Stimulated activated naive CD8-positive, alpha-beta T cell treated with anti-CD3 and anti-CD28 coated beads, Interleukin-15, amount 100 ng/mL, for 72 hours (primary cell): ENCODE measurements at regions not wholly inside any gene's neighbourhood (a gene's known extent, or its start where the extent isn't known, plus 50 kb on each side); places are given as distances from the start of the nearest gene placed in this dataset.

Experiments
- ATAC-seq: fragments of 150-1000 bp; cut with Tn5 transposase; 2 replicates; pipeline ENCODE4 v1.10.0; 2021; ENCODE audit warnings: mild to moderate bottlenecking, moderate library complexity
- DNase-seq, 2 donors: peaks; one replicate each; pipeline ENCODE4 v3.0.0; 2021 to 2022
- H3K27ac Mint-ChIP-seq, 2 donors: one replicate each; pipeline ENCODE4 v1.8.0; 2022; ENCODE audit warnings: mild to moderate bottlenecking in 2 of 2, mixed read lengths in 2 of 2, moderate library complexity in 2 of 2
- H3K27me3 Mint-ChIP-seq: one replicate; pipeline ENCODE4 v1.8.0; 2022; ENCODE audit warnings: mixed read lengths
- H3K4me1 Mint-ChIP-seq: one replicate; pipeline ENCODE4 v1.8.0; 2022; ENCODE audit warnings: mild to moderate bottlenecking, mixed read lengths
- H3K4me3 Mint-ChIP-seq, 2 donors: one replicate each; pipeline ENCODE4 v1.8.0; 2022; ENCODE audit warnings: mild to moderate bottlenecking in 2 of 2, mixed read lengths in 2 of 2, moderate library complexity in 1 of 2
- H3K9me3 Mint-ChIP-seq, 2 donors: one replicate each; pipeline ENCODE4 v1.8.0; 2022; ENCODE audit warnings: mixed read lengths in 2 of 2

DNA sequence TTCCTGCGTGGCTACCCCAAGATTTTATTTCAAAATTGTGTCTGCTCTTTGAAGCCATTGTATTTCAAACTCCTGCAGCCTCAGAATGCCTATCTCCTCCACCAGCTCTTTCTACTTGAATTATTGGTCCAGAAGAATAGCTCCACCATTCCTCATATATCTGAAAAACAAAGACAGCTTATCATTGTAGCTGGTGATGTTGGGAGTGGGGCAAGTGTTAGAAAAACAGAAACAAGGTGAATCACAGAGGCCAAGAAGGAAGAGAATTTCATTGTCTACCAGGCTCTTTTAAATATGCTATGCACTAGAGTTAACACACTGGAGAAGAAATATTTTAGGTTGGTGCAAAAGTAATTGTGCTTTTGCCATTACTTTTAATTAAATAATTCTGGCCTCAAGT is 307.9 kb upstream of the ROPN1 start:
- DNase-seq (no peak), ATAC-seq (no peak)
- Mint-ChIP-seq H3K27me3 (peaks cover 27% of the 10 kb centered on the region), H3K9me3 (peaks cover 0 to 12% of the 10 kb centered on the region in 2 donors), H3K4me1 (no peaks in the 10 kb centered on the region), H3K27ac (no peak overlapping the region), H3K4me3 (no peak overlapping the region)

- no peak for ATAC-seq
- no peak for DNase-seq
- H3K4me1 Mint-ChIP-seq: no peaks in the 10 kb centered on the region
- H3K27me3 Mint-ChIP-seq: peaks cover 27% of the 10 kb centered on the region
- peaks cover 0 to 18% of the 10 kb centered on the region in 2 donors for H3K9me3 Mint-ChIP-seq
- H3K4me3 Mint-ChIP-seq: no peak overlapping the region
- no peak overlapping the region for H3K27ac Mint-ChIP-seq
These were observed 308.5 kb upstream of the ROPN1 start for GRCh38 chr3:124300416-124300815.

- H3K4me1 Mint-ChIP-seq: no peaks in the 10 kb centered on the region
- H3K27ac Mint-ChIP-seq: no peak overlapping the region
- no peak overlapping the region for H3K4me3 Mint-ChIP-seq
- H3K27me3 Mint-ChIP-seq: peaks cover 11% of the 10 kb centered on the region
- peaks cover 5 to 36% of the 10 kb centered on the region in 2 donors for H3K9me3 Mint-ChIP-seq
- DNase-seq (no peak), ATAC-seq (no peak)
These were observed 311.5 kb upstream of the ROPN1 start for GRCh38 chr3:124303305-124303910.

- Mint-ChIP-seq H3K9me3 (peaks cover 5 to 41% of the 10 kb centered on the region in 2 donors), H3K4me3 (no peak overlapping the region), H3K4me1 (no peaks in the 10 kb centered on the region), H3K27me3 (peaks cover 10% of the 10 kb centered on the region), H3K27ac (no peak overlapping the region)
- DNase-seq (no peak), ATAC-seq (no peak)
These were observed 314.7 kb upstream of the ROPN1 start for GRCh38 chr3:124306665-124307064.

DNA sequence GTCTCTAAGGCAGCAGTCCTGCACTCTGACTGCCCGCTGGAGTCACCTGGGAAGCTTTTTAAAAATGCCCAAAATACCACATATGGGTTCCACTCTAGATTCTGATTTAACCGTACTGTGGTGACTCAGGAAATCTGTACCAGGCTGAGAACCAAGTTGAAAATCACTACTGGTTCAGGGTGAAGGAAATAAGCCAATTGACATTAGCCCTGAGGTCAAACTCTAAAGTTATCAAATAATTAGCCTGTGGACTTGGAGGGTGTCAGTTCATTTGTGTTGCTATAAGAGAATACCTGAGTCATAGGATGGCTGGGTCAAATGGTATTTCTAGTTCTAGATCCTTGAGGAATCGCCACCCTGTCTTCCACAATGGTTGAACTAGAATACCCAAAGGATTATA is 321.7 kb upstream of the ROPN1 start:
- Mint-ChIP-seq H3K4me1 (no peaks in the 10 kb centered on the region), H3K9me3 (peaks cover 0 to 11% of the 10 kb centered on the region in 2 donors), H3K27ac (no peak overlapping the region), H3K4me3 (no peak overlapping the region), H3K27me3 (peaks cover 13% of the 10 kb centered on the region)
- ATAC-seq (no peak), DNase-seq (no peak)

- peaks cover 10% of the 10 kb centered on the region for H3K27me3 Mint-ChIP-seq
- no peak for DNase-seq
- H3K4me3 Mint-ChIP-seq: no peak overlapping the region
- H3K9me3 Mint-ChIP-seq: peaks cover 0 to 8% of the 10 kb centered on the region in 2 donors
- H3K4me1 Mint-ChIP-seq: no peaks in the 10 kb centered on the region
- ATAC-seq: no peak
- peak overlapping the region in 1 of 2 donors; percentile 21 for H3K27ac Mint-ChIP-seq
These were observed 323.5 kb upstream of the ROPN1 start for GRCh38 chr3:124315215-124316033.

- peaks cover 0 to 8% of the 10 kb centered on the region in 2 donors for H3K9me3 Mint-ChIP-seq
- ATAC-seq: no peak
- no peaks in the 10 kb centered on the region for H3K4me1 Mint-ChIP-seq
- H3K27me3 Mint-ChIP-seq: peaks cover 10% of the 10 kb centered on the region
- no peak overlapping the region for H3K4me3 Mint-ChIP-seq
- no peak for DNase-seq
- peak overlapping the region in 1 of 2 donors; percentile 21 for H3K27ac Mint-ChIP-seq
These were observed 324.0 kb upstream of the ROPN1 start for GRCh38 chr3:124316034-124316287.

DNA sequence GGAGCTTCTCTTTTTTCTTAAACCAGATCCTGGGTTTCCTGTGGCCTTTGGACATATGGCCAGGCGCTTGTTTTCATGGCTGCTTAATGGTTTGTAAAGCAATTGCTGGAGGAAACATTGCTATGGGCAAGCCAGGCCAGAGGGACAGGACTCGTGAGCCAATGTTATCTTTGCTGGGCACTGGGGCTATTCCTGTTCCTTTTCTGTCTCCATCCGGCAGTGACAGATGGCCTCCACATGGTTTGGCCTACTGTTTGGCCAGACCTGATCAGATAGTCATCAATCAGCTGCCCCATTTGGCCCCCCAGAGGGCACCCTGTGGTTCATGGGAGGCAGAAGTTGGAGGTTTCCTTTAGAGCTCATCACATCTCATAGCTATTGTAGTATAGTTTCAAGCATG is 326.1 kb upstream of the ROPN1 start:
- no peak for ATAC-seq
- Mint-ChIP-seq H3K27ac (no peak overlapping the region), H3K9me3 (peaks cover 0 to 8% of the 10 kb centered on the region in 2 donors), H3K27me3 (peaks cover 17% of the 10 kb centered on the region), H3K4me3 (no peak overlapping the region), H3K4me1 (no peaks in the 10 kb centered on the region)
- no peak for DNase-seq

DNA sequence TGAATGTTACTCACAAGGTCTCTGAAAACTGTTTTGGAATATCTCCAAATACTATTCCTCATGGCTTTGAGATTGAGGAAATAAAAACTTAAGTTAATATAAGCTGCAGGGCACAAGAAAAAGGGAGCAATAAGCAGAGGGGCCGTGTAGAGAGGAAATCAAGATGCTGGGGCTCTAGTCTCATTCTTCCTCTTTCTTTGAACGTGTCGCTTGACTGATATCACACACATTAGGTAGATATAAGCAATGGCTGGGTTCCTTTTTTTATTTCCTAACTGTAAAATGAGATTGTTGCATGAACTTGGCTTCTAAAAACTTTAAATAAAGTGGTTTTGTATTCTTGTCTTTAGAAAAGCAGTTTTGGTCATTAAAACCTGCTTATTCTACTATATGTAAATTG is 326.7 kb upstream of the ROPN1 start:
- Mint-ChIP-seq H3K27ac (no peak overlapping the region), H3K9me3 (peaks cover 0 to 8% of the 10 kb centered on the region in 2 donors), H3K4me1 (no peaks in the 10 kb centered on the region), H3K4me3 (no peak overlapping the region), H3K27me3 (peaks cover 17% of the 10 kb centered on the region)
- ATAC-seq (no peak), DNase-seq (no peak)

- Mint-ChIP-seq H3K9me3 (no peaks in the 10 kb centered on the region), H3K4me1 (no peaks in the 10 kb centered on the region), H3K4me3 (no peak overlapping the region), H3K27ac (no peak overlapping the region), H3K27me3 (peaks cover 7% of the 10 kb centered on the region)
- ATAC-seq (no peak), DNase-seq (no peak)
These were observed 329.1 kb upstream of the ROPN1 start for GRCh38 chr3:124320976-124321375.

DNA sequence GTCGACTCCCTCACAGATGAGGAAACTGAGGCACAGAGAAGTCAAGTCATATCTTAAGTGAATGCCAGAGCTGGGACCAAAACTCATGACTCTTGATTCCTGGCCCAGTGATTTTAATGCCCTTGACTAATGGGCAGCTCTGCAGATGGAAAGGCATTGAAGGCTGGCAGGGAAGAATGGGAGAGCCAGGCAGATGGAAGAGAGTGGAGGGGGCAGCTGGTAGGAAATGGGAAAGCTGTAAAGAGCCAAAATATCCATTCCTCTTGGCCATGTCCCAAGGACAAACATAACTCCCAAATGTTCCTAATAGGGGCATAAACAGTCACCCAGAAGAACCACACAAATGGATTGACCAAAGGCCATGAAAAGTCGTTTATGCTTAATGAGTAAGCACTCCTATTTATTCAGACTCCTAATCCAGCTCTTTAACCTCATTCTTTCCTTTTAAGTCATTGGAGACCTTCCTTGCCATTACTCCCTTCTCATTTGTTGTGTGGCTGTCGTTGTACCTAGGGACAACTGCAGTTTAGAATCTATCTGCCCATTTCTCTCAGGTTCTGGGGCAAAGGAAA is 330.5 kb upstream of the ROPN1 start:
- DNase-seq (no peak), ATAC-seq (no peak)
- peaks cover 7% of the 10 kb centered on the region for H3K27me3 Mint-ChIP-seq
- H3K9me3 Mint-ChIP-seq: no peaks in the 10 kb centered on the region
- no peak overlapping the region for H3K4me3 Mint-ChIP-seq
- H3K27ac Mint-ChIP-seq: no peak overlapping the region
- no peaks in the 10 kb centered on the region for H3K4me1 Mint-ChIP-seq

- DNase-seq (no peak), ATAC-seq (no peak)
- no peaks in the 10 kb centered on the region for H3K4me1 Mint-ChIP-seq
- H3K4me3 Mint-ChIP-seq: no peak overlapping the region
- H3K9me3 Mint-ChIP-seq: no peaks in the 10 kb centered on the region
- H3K27ac Mint-ChIP-seq: no peak overlapping the region
- H3K27me3 Mint-ChIP-seq: peaks cover 7% of the 10 kb centered on the region
These were observed 331.0 kb upstream of the ROPN1 start for GRCh38 chr3:124322966-124323365.

GRCh38 chr3:124325248-124325647 is 333.3 kb upstream of the ROPN1 start:
- Mint-ChIP-seq H3K4me1 (no peaks in the 10 kb centered on the region), H3K9me3 (no peaks in the 10 kb centered on the region), H3K27me3 (peaks cover 7% of the 10 kb centered on the region), H3K4me3 (no peak overlapping the region), H3K27ac (no peak overlapping the region)
- no peak for ATAC-seq
- no peak for DNase-seq

DNA sequence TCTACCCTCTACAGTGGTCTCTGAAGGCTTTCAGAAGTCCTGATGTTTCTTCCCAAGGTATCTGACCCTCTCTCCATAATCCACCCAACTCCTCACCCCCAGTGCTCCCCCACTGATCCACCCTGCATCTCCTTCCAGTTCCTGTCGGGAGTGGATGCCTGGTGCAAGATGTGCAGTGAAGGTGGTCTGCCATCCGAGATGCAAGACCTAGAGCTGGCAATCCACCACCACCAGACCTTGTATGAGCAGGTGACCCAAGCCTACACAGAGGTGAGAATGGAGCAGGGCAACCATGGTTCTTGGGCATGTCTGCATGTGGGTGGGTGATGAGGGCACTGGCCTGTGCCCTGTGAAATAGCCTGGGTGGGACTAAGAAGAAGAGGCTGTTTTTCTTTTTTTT is 337.8 kb upstream of the ROPN1 start:
- Mint-ChIP-seq H3K9me3 (peaks cover 5 to 6% of the 10 kb centered on the region in 2 donors), H3K4me1 (no peaks in the 10 kb centered on the region), H3K27me3 (no peaks in the 10 kb centered on the region), H3K27ac (no peak overlapping the region), H3K4me3 (no peak overlapping the region)
- DNase-seq (no peak), ATAC-seq (no peak)

DNA sequence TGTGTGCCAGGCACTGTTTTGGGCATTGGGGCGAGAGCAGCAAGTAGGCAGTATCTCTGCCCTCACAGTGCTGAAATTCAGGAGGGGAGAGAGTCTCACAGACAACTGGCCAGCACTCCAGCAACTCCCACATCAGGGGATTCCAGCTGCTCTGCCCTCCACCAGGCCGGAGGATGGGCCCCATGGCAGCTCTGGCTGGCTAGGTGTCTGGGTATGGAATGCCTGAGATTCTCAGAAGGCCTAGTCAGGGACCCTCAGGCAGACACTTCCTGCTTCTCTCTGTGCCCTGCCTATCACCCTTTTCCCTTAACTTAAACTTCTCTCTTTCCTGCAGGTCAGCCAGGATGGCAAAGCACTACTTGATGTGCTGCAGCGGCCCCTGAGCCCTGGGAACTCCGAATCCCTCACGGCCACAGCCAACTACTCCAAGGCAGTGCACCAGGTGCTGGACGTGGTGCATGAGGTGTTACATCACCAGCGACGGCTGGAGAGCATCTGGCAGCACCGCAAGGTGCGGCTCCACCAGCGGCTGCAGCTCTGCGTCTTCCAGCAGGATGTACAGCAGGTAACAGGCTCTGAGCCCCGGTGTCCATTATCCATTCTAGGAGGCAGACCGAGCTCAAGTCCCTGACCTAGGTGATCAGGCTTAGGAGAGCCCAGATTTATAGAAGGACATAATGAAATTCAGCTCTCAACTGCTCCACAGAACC is 342.2 kb upstream of the ROPN1 start:
- no peak for ATAC-seq
- H3K27ac Mint-ChIP-seq: no peak overlapping the region
- peaks cover 5 to 6% of the 10 kb centered on the region in 2 donors for H3K9me3 Mint-ChIP-seq
- H3K27me3 Mint-ChIP-seq: no peaks in the 10 kb centered on the region
- H3K4me1 Mint-ChIP-seq: no peaks in the 10 kb centered on the region
- DNase-seq: no peak
- no peak overlapping the region for H3K4me3 Mint-ChIP-seq

DNA sequence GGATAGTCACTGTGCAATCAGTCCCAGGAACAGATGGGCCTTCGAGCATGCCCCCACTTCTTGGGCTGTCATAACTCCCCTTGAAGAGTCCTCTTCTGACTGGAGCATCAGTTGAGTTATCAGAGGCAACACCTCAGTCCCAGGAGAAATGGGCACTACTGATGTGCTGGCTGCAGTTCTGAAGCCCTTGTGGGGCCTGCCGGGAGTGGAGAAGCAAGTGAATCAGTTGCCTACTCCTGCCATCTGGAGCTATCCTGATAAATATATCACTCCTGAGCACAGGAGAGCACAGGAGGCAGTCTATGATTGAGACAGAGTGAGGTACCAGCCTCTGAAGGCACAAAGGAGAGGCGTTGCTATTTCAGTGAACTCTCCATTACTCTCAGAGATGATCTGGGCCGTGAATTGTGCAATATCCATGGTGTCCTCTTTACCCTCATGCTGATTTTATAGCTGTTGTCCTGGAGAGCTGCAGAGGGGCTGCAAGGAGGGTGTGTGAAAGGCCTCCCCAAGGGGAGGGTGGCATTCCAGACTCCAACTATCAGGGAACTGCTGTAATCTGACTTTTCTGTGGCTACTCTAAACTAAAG is 344.2 kb upstream of the ROPN1 start:
- H3K27ac Mint-ChIP-seq: no peak overlapping the region
- DNase-seq (no peak), ATAC-seq (no peak)
- peaks cover 2% of the 10 kb centered on the region for H3K27me3 Mint-ChIP-seq
- H3K9me3 Mint-ChIP-seq: peaks cover 5 to 6% of the 10 kb centered on the region in 2 donors
- H3K4me3 Mint-ChIP-seq: no peak overlapping the region
- H3K4me1 Mint-ChIP-seq: no peaks in the 10 kb centered on the region
